DND-41 (cell line): ENCODE measurements at regions not wholly inside any gene's neighbourhood (a gene's known extent, or its start where the extent isn't known, plus 50 kb on each side); places are given as distances from the start of the nearest gene placed in this dataset.

Experiments
- ATAC-seq: fragments of 200-7000 bp; cut with Tn5 transposase; 3 replicates; pipeline ENCODE4 v1.9.1; 2021; ENCODE audit warnings: low read depth; ENCODE audit not compliant: insufficient read depth
- DNase-seq: peaks from one replicate; pipeline ENCODE4 v3.0.0-alpha.2; 2020
- H2AFZ ChIP-seq: 2 replicates; pipeline ENCODE4 v1.6.0; 2012; ENCODE audit warnings: low read depth, low read length
- H3K27ac ChIP-seq: 2 replicates; pipeline ENCODE4 v1.5.1; 2012; ENCODE audit warnings: low read length, inconsistent platforms
- H3K27me3 ChIP-seq: fragments of 200-600 bp; sonication (generic); 2 replicates; pipeline ENCODE4 v1.6.0; 2012; ENCODE audit warnings: low read length, mild to moderate bottlenecking, inconsistent platforms; ENCODE audit not compliant: insufficient read depth, poor library complexity
- H3K36me3 ChIP-seq: 2 replicates; pipeline ENCODE4 v1.5.1; 2012; ENCODE audit warnings: low read length, inconsistent platforms; ENCODE audit not compliant: insufficient read depth
- H3K4me1 ChIP-seq: 2 replicates; pipeline ENCODE4 v1.5.1; 2012; ENCODE audit warnings: mild to moderate bottlenecking, low read length; ENCODE audit not compliant: insufficient read depth
- H3K4me2 ChIP-seq: 2 replicates; pipeline ENCODE4 v1.6.0; 2012; ENCODE audit warnings: mild to moderate bottlenecking, moderate library complexity, low read length, inconsistent platforms; ENCODE audit not compliant: insufficient read depth
- H3K4me3 ChIP-seq, 2 experiments: fragments of 200-600 bp in 1 of 2; shearing (Covaris generic) in 1 of 2; 2 replicates each; pipeline ENCODE4 v1.5.1; 2012 to 2016; ENCODE audit warnings: inconsistent platforms in 2 of 2, low read length in 2 of 2, mild to moderate bottlenecking in 2 of 2, low read depth in 1 of 2, moderate library complexity in 1 of 2
- H3K79me2 ChIP-seq: 2 replicates; pipeline ENCODE4 v1.6.0; 2012; ENCODE audit warnings: low read length, inconsistent platforms; ENCODE audit not compliant: insufficient read depth
- H3K9ac ChIP-seq: 2 replicates; pipeline ENCODE4 v1.6.0; 2012; ENCODE audit warnings: low read depth, mild to moderate bottlenecking, inconsistent platforms, low read length, moderate library complexity
- H3K9me3 ChIP-seq: 2 replicates; pipeline ENCODE4 v1.5.1; 2012; ENCODE audit warnings: low read length, moderate library complexity, mild to moderate bottlenecking, inconsistent platforms; ENCODE audit not compliant: insufficient read depth, severe bottlenecking
- H4K20me1 ChIP-seq: 2 replicates; pipeline ENCODE4 v1.6.0; 2012; ENCODE audit warnings: low read length; ENCODE audit not compliant: insufficient read depth
- CTCF ChIP-seq: IDR thresholded peaks from 2 replicates; pipeline ENCODE4 v1.5.1; 2012; ENCODE audit warnings: borderline replicate concordance, low read length, moderate library complexity, mild to moderate bottlenecking; ENCODE audit not compliant: poor library complexity, severe bottlenecking; ENCODE audit errors: extremely low read depth
- EZH2 ChIP-seq: IDR thresholded peaks from 3 replicates; pipeline ENCODE4 v1.6.1; 2012; ENCODE audit warnings: borderline replicate concordance, low read depth, mild to moderate bottlenecking, moderate library complexity, low read length, inconsistent platforms; ENCODE audit not compliant: severe bottlenecking

GRCh38 chr20:62561182-62561581, 81.1 kb upstream of the SLCO4A1 start:
- H2AFZ ChIP-seq, result no peak overlapping the region
- TF ChIP-seq EZH2 (no peak), CTCF (no peak)
- H3K27ac ChIP-seq, result no peak overlapping the region
- H3K4me3 ChIP-seq, result no peak overlapping the region
- H3K9ac ChIP-seq, result no peak overlapping the region
- peaks cover 6% of the 10 kb centered on the region for H3K27me3 ChIP-seq
- no peaks in the 10 kb centered on the region for H3K36me3 ChIP-seq
- ATAC-seq, result no peak
- no peaks in the 10 kb centered on the region for H3K79me2 ChIP-seq
- H3K4me1 ChIP-seq, result no peaks in the 10 kb centered on the region
- DNase-seq, result no peak
- H3K9me3 ChIP-seq, result no peaks in the 10 kb centered on the region
- H4K20me1 ChIP-seq, result peaks cover 7% of the 10 kb centered on the region
- no peak overlapping the region for H3K4me2 ChIP-seq

GRCh38 chr20:62561948-62562347, 80.4 kb upstream of the SLCO4A1 start:
- H3K36me3 ChIP-seq, result no peaks in the 10 kb centered on the region
- peaks cover 11% of the 10 kb centered on the region for H4K20me1 ChIP-seq
- ATAC-seq (no peak), DNase-seq (peak; percentile 10)
- H3K79me2 ChIP-seq, result no peaks in the 10 kb centered on the region
- no peak overlapping the region for H3K9ac ChIP-seq
- H3K9me3 ChIP-seq, result no peaks in the 10 kb centered on the region
- TF ChIP-seq CTCF (no peak), EZH2 (no peak)
- H3K4me1 ChIP-seq, result no peaks in the 10 kb centered on the region
- H3K27ac ChIP-seq, result no peak overlapping the region
- H3K4me3 ChIP-seq, result no peak overlapping the region
- H2AFZ ChIP-seq, result no peak overlapping the region
- H3K27me3 ChIP-seq, result peaks cover 6% of the 10 kb centered on the region
- H3K4me2 ChIP-seq, result no peak overlapping the region

- no peaks in the 10 kb centered on the region for H3K4me1 ChIP-seq
Measured at GRCh38 chr20:62562831-62563230, 79.5 kb upstream of the SLCO4A1 start.

More at GRCh38 chr20:62562831-62563230, 79.5 kb upstream of the SLCO4A1 start:
- Histone ChIP-seq H3K9ac (no peak overlapping the region), H3K4me3 (no peak overlapping the region), H3K27ac (no peak overlapping the region), H3K9me3 (no peaks in the 10 kb centered on the region), H3K27me3 (peaks cover 6% of the 10 kb centered on the region), H3K36me3 (no peaks in the 10 kb centered on the region), H3K79me2 (no peaks in the 10 kb centered on the region), H2AFZ (no peak overlapping the region), H4K20me1 (peaks cover 11% of the 10 kb centered on the region), H3K4me2 (no peak overlapping the region)
- no peak for DNase-seq
- TF ChIP-seq EZH2, result no peak
- no peak for TF ChIP-seq CTCF
- ATAC-seq, result no peak
